ENCODE measurements at regions not wholly inside any gene's neighbourhood (a gene's known extent, or its start where the extent isn't known, plus 50 kb on each side); places are given as distances from the start of the nearest gene placed in this dataset.

DNA sequence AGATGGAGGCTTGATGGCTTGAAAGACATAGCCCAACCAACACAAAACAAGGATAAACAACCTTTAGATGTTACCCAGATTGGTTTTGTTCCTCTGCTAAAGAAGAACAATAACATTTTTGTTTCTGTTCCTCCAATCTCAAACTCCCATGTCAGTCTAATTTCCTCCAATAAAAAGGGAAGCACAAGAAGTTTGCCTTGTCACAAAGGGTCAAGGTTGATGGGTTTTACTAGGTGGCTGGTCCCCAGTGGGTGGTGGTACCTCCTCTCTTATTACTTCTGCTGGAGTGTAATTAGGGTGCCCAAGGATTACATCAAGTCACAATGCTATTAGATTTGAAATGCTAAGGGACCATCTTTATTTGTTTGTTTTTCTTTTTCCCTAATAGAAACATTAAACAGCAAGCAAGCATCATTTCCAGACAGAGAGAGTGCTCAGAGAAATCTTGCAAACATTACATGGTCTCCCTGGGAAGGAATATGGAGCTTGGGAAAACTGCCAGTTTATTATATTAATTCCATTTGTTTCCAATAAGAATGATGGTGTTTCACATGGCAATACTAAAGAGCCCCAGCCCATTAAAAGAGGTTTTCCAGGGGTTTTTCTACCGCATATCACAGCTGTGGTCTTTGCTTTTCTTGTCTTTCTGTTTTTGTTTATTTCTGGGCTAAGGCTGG, 78.3 kb upstream of the AOAH start:
- no peak for DNase-seq

DNA sequence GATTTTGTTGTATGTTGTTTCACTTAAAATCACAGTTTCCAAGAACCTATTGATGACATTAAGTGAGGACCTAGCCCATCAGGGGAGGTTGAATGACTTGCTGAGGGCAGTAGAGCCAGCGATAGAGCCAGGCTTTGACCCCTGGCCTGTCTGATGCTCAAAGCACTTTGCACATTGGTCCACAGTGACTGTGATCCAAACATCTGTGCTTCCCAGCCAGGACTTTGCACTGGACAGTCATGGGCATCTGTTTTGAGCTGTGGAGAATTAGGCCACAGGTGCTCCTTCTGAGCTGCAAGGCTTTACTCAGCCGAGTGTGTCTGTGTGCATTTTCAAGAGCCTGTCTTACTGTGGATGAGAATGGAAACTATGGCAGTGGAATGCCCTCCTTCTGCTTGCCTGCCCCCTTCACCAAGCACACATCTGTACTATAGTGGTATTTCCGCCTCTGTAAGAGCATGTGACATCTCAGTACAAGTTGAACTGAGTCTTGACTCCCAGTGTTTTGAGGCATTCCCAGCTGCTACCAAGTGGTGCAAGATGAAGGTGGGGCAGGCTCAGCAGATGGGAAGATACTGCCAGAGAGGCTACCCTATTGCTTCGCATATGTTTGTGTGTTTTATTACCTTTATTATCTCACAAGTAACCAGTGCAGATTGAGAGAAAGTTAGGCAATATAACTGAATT, 72.7 kb upstream of the AOAH start:
- DNase-seq: no peak

DNA sequence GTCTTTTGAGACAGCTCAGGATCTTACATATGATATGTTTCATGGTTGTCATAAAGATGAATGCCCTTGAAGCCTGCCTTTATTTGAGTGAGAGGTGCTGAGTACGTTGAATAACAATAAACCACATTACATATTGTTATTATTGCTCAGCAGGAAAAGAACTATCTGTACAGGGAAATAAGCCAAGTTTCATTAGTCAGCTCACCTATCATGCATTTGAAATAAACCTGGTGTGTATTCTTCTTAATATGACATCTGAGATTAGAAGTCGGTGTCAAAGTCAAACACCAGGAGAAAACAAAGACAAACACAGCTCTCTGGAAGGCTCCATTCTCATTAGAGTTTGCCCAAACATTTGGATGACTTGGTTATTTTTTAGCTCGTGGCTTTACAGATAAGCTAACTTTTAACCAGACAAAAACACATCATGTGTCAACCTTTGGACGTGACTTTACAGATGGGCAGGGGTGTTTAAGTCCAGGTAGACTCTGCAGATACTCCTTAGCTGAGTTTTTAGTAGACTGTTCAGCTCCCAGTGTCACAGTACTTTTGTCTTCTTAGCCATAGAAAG, 71.2 kb upstream of the AOAH start:
- no peak for DNase-seq

DNA sequence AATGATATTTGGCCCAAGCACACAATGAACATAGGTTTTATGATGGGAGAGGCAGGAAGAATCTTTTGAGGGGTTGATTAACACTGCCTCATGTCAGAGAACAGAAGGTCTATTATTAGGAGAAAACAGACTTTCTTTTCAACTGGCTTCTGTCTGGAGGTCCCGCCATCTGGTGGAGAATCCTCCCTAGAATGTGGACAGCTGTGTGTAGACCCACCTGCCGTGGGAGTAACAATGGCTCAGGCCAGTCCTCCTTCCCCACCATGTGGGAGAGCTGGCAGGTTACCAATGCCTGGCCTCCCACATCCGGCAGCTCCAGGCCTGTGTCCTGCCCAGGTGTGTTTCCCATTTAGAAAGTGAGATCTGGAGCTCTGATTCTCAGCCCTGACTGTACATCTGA, 70.4 kb upstream of the AOAH start:
- no peak for DNase-seq

DNA sequence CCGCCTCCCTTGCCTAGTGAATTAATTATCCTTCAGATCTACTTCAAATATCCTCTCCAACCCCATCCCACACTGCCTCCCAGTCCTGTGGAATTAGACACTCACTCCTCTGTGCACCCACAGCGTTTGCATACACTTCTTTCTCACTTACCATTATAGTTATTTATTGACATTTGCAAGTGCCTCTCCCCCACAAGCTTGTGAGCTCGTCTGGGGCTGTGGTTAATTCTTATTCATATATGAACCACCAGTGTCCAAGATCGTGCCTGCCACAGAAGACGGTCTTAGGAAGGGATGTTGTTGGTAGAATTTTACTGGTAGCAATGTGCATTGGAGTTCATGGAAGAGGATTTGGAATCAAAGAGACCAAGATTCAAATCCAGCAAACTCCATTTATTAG, 68.1 kb upstream of the AOAH start:
- DNase-seq: no peak

DNA sequence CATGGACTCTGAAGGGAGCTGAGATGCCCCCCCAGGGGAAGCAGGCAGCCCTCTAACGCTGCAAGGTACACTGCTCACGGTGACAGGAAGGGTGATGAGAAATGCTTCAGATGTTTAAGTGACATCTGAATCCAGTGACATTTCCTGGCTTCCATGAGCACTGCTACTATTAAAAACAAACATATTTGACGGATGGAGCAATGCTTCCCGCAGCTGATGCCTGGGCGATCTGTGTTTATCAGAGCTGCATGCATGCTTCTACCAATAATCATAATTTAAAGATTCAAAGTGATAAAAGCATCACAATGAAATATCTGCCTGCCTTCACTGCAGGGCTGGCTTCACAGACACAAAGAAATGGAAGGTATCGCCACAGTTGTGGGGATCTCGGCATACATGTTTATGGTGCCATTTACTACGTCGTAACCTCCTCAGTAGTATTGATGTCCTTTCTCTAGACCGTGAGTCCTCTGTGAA, 66.1 kb upstream of the AOAH start:
- no peak for DNase-seq

DNA sequence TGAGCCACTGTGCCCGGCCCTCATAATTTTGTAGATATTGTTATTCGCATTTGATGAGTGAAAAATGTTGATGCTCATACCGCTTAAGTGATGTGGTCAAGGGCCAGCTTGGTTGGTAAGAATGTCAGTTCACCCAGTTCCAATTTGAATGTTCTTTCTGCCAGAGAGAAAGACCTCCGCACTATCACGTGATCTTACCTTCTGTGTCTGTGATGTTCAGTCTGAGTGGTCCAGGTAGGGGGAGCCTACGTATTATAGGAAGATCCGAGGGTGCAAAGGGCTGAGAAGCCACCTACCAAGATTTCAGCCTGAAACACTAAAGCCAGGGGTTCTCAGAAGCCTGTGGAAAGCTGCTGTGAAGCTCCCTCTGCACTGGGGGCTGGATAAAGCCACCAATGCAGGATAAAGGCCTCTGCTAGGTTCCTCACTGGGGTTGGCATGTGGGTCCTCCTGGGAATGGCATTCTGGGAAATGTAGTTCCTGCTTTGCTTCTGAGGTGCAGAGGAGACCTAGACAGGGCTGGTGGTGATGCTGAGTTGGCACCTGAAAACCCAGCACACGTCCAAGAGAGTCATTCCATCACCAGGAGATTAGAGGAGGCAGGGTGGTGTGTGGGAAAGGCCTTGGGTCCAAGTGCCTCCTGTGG, 64.7 kb upstream of the AOAH start:
- peak; percentile 14 for DNase-seq

DNA sequence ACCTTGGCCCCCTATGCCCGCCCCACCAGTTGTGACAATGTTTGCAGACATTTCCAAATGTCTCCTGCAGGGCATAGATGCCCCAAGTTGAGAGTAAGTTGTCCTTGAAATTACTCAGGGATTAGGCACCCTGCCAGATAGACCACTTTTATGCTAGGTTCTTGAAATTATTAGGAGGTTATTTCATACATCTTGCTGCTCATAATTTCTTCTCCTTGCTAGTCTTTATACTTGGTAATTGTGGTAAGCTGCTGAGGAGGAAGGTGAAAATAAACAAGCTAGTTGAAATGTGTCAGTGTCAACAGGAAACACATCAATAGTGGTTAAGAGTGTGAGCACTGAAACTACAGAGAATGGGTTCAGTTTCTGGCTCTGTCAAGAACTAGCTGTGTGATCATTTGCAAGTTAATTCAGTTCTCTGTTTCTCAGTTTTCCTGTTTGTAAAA, 63.7 kb upstream of the AOAH start:
- peak; percentile 66 for DNase-seq

DNA sequence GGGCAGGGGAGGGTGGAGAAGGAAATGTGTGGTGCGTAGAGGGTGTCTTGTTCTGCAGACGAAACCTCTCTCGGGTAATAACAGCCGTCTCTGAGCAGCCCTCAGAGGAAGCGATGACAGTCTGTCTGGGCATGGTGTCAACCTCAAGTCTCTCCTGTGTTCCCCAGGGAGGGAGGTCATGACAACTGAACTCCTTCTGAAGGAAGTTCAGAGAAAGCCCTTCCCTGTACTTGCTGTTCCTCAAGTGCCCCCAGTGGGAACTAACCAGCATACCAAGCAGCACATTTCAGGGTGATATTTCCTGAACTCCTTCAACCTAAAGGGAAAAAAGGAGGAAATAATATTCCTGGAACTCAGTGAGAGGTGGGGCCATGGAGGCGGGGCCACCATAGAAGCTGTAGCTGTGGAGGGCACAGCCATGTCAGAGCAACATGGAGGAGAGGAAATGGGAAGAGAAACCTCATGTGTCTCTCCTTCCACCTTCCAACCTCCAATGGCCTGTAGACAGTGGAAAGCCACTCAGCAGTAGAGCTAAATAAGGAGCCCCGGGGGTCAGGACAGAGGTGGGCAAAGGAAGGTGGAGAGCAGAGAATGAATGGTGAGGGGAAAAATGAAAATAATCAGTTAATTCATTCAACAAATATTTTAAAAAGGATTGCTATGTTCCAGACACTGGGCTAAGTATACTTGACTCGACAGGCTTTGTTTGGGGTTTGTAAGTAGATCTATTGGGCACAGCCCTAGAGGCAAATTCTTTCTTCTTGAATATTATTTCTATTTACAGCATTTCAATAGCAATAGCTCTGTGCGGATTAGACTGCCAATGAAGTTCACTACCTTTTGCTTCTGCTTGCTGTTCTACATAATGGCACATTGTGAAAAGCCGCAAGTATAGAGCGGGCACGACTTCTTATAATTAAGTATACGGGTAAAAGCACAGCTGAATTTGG, 61.0 kb upstream of the AOAH start:
- peak; percentile 85 for DNase-seq

DNA sequence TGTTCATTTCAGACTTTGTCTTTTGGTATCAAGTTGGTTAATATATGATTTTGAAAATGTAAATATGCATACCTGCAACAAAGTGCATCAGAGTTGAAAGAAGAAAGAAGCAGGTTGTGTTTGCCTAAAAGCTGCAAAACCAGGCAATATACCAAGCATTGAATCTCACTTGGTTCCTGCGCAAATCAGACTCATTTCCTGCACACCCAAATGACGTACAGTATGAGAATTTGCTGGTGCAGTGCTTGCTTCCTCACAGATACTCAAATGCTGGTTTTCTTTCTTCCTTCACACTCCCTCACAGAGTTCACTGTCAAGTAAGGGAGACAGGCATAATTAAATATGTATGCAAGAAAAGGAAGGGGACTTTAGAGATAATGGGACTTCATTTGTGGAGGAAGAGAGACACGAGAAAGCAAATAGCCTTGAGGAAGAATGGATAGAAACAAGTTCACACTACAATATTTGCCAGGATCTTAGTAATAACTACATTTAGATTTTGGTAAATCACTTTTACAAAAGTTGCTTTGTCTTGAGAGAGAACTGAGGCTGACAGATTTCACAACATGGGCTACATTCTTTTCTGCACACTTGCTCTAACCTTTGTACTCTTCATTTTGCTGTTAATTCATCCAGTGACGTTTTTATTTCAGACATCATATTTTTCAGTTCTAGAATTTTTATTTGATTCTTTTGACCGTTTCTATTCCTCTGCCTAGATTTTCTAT, 56.9 kb upstream of the AOAH start:
- peak; percentile 49 for DNase-seq

DNA sequence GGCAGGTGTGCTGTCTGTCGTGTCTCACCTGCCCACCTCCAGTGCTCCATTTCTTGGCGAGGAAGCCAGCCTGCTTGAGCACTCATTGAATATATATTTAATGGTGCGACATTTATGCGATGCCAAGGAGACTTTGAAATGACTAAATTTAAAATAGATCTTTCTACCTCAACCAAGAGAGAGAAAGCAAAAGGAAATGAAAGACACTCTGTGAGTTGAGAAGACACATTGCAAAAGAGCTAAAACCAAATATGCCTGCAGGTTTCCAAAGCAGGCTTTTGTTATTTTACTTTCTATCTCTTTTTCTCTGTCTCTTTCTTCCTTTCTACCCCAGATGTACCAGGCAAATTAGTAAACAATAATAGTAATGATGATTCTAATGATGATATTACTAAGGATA, 53.6 kb upstream of the AOAH start:
- no peak for DNase-seq

DNA sequence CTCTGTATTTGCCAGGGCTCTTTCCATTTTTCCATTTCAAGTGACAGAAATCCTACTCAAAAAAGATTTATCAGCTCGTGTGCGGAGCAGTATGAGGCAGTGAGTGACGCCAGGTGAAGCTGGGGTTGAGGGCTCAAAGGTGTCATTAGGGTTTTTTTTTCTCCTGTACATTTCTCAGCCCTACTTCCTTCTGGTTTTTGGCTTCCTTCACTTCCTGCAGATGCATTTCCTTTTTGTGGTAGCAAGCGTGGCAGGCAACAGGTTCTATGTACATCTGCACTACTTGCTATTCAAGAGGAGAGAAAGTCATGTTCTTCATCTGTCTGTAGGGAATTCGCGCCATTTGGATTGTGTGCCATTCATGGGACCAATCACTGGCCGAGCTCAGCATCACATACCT, 52.8 kb upstream of the AOAH start:
- DNase-seq: peak; percentile 55

DNA sequence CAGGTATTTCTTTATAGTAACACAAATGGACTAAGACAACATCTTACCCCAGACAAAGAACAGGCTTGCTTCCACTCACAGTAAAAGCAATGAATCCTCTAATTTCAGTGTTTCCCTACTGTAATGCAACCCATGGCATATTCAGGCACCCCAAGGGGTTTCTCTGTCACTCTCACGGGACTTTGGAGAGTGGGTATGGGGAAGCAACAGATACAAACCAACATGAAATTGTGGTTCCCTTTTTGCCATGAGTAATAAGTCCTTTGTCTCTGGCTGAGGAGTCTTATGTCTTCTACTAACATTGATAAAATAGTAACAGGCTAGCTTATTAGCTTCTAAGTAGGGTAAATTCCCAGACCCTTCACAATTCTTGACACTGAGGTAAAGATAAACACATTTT, 51.4 kb upstream of the AOAH start:
- DNase-seq: no peak

DNA sequence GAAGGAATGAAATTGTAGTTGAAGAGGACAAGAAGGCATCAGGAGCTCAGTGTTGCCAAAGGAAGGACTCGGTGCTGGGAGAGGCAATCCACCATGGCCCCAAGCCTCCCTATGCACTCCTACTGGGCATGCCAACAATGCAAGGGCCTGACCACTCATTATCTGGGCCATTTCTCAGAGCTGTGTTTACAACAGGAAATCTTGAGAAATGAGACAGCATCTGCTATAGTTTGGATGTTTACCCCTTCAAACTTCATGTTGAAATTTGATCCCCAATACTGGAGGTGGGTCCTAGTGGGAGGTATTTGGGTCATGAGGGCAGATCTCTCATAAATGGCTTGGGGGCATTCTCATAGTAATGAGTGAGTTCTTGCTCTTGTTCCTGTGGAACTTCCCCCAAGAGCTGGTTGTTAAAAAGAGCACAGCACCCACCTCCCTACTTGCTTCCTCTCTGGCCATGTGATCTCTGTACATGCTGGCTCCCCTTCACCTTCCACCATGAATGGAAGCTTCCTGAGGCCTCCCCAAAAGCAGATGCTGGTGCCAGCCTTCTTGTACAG, 50.8 kb upstream of the AOAH start:
- DNase-seq: no peak

All from activated CD4-positive, alpha-beta T cell treated with anti-CD3 and anti-CD28 coated beads, Interleukin-2, Interleukin-6, amounts not matched to agents 100 ng/mL and 50 ng/mL, durations not matched to agents 16 hours and 8 hours (primary cell).